ENCODE measurements at regions not wholly inside any gene's neighbourhood (a gene's known extent, or its start where the extent isn't known, plus 50 kb on each side); places are given as distances from the start of the nearest gene placed in this dataset.

DNA sequence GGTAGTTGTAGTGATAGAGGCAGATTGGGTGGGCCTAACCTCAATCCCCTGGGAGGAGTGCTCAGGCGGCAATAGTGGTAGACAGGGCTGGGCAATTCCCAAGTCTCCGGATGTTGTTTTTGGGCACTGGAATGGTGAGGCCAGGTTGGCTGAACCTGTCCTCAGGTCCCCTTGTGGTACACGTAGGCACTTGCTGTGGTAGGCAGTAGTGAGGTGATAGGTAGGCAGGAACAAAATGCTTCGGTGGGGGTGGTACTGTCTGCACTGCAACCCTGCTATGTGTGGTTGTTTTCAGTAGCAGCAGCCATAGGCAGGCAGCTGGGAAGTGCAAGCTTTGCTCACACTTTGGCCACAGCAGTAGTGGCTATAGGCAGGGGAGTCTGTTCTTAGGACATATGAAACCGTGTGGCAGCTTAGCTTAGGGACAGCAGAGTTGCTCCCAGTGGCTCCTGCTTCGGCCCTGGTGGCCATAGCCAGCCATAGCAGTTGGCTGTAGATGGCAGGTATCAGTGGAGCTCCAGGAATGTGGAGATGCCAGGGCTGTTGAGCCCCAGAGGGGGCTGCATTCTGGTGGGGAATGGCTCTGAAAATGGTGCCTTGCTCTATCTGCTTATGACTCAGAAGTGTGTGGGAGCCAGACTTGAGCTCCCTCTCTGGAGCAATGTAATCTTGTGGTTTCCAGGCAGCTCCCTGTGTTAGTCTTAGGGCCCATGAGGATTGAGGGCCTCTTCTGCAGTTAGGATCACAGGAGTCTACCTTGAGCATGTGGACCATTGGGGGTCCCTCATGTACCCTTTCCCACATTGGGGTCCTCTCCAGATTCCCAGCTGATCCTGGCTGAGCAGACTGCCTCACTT, 241.8 kb upstream of the BMP2 start:
- WGBS (ENCODE audit: insufficient coverage), result 65% methylated on average over 6 of the region's 6 CpGs
- no peak for ATAC-seq
- H3K27me3 Mint-ChIP-seq (ENCODE audit: low read depth in 2 of 2), result no peaks in the 10 kb centered on the region
- Histone ChIP-seq H3K4me3 (ENCODE audit: low read length) (no peak overlapping the region), H3K27me3 (ENCODE audit: control insufficient read depth, insufficient read depth, low read length) (no peaks in the 10 kb centered on the region), H3K4me1 (ENCODE audit: control insufficient read depth, insufficient read depth, low read length) (no peaks in the 10 kb centered on the region), H3K36me3 (ENCODE audit: control insufficient read depth, insufficient read depth, low read length) (no peaks in the 10 kb centered on the region), H3K27ac (ENCODE audit: low read length) (no peak overlapping the region), H3K9me3 (ENCODE audit: control insufficient read depth, insufficient read depth, low read length) (peaks cover 6% of the 10 kb centered on the region)
- no peak overlapping the region for H3K27ac Mint-ChIP-seq
- intact Hi-C loops (cut with micrococcal nuclease), result no loop called here
- peaks cover 8% of the 10 kb centered on the region for H3K36me3 Mint-ChIP-seq
- H3K4me1 Mint-ChIP-seq, result no peaks in the 10 kb centered on the region
- no peak overlapping the region for H3K4me3 Mint-ChIP-seq
- no peak for DNase-seq
- peaks cover 9 to 13% of the 10 kb centered on the region in 2 donors for H3K9me3 Mint-ChIP-seq
- TF ChIP-seq, protein P1, sequence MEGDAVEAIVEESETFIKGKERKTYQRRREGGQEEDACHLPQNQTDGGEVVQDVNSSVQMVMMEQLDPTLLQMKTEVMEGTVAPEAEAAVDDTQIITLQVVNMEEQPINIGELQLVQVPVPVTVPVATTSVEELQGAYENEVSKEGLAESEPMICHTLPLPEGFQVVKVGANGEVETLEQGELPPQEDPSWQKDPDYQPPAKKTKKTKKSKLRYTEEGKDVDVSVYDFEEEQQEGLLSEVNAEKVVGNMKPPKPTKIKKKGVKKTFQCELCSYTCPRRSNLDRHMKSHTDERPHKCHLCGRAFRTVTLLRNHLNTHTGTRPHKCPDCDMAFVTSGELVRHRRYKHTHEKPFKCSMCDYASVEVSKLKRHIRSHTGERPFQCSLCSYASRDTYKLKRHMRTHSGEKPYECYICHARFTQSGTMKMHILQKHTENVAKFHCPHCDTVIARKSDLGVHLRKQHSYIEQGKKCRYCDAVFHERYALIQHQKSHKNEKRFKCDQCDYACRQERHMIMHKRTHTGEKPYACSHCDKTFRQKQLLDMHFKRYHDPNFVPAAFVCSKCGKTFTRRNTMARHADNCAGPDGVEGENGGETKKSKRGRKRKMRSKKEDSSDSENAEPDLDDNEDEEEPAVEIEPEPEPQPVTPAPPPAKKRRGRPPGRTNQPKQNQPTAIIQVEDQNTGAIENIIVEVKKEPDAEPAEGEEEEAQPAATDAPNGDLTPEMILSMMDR (IDR thresholded peaks at IDR 0.05), result no peak

DNA sequence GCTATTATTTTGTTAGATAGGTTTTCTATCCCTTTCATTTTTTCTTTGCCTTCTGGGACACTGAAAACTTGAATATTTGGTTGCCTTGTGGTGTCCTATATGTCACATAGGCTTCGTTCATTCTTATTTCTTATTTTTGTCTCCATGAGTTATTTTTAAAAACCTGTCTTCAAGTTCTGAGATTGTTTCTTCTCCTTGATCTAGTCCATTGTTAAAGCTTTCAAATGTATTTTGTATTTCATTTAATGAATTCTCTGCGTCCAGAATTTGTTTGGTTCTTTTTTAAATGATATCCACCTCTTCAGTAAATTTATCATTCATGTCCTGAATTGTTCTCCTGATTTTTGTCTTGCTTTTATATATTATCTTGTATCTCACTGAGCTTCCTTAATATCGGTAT, 243.2 kb upstream of the BMP2 start:
- H3K27me3 ChIP-seq (ENCODE audit: control insufficient read depth, insufficient read depth, low read length), result no peaks in the 10 kb centered on the region
- intact Hi-C loops (cut with micrococcal nuclease), result no loop called here
- no peaks in the 10 kb centered on the region for H3K36me3 ChIP-seq (ENCODE audit: control insufficient read depth, insufficient read depth, low read length)
- H3K4me3 ChIP-seq (ENCODE audit: low read length), result no peak overlapping the region
- H3K4me1 ChIP-seq (ENCODE audit: control insufficient read depth, insufficient read depth, low read length), result no peaks in the 10 kb centered on the region
- 100% methylated on average over 1 of the region's 3 CpGs for WGBS (ENCODE audit: insufficient coverage)
- DNase-seq (no peak), ATAC-seq (no peak)
- TF ChIP-seq, protein P1 (IDR thresholded peaks at IDR 0.05), result no peak
- H3K27ac ChIP-seq (ENCODE audit: low read length), result no peak overlapping the region
- H3K9me3 ChIP-seq (ENCODE audit: control insufficient read depth, insufficient read depth, low read length), result peaks cover 6% of the 10 kb centered on the region
- no peaks in the 10 kb centered on the region for H3K4me1 Mint-ChIP-seq
- no peak overlapping the region for H3K27ac Mint-ChIP-seq
- no peaks in the 10 kb centered on the region for H3K27me3 Mint-ChIP-seq (ENCODE audit: low read depth in 2 of 2)
- peaks cover 9 to 13% of the 10 kb centered on the region in 2 donors for H3K9me3 Mint-ChIP-seq
- H3K4me3 Mint-ChIP-seq, result no peak overlapping the region
- peaks cover 8% of the 10 kb centered on the region for H3K36me3 Mint-ChIP-seq

DNA sequence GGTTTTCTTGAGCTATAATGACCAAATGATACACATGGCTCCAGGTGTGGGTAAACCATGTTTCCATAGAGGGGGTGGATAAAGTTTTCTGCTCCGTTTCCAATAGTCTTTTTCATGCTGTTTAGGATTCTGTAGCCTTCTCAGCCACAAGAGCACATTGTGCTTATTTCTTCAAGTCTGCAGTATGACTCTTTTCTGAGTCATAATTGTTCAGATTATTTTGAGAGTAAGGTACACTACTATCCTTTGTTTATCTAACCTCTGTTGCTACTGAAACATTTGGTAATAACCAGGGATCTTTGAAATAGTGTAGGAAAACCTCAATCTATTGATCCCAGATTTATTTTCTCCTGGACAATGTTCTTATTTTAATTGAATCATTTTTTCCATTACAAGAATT, 247.9 kb upstream of the BMP2 start:
- no peaks in the 10 kb centered on the region for H3K36me3 ChIP-seq (ENCODE audit: control insufficient read depth, insufficient read depth, low read length)
- Mint-ChIP-seq H3K4me1 (no peaks in the 10 kb centered on the region), H3K27me3 (ENCODE audit: low read depth in 2 of 2) (no peaks in the 10 kb centered on the region), H3K27ac (no peak overlapping the region), H3K36me3 (peaks cover 4% of the 10 kb centered on the region), H3K9me3 (peaks cover 6 to 13% of the 10 kb centered on the region in 2 donors), H3K4me3 (no peak overlapping the region)
- no peak for ATAC-seq
- DNase-seq, result no peak
- H3K27me3 ChIP-seq (ENCODE audit: control insufficient read depth, insufficient read depth, low read length), result no peaks in the 10 kb centered on the region
- no peaks in the 10 kb centered on the region for H3K9me3 ChIP-seq (ENCODE audit: control insufficient read depth, insufficient read depth, low read length)
- TF ChIP-seq, protein P1 (IDR thresholded peaks at IDR 0.05), result no peak
- intact Hi-C loops (cut with micrococcal nuclease), result no loop called here
- H3K4me3 ChIP-seq (ENCODE audit: low read length), result no peak overlapping the region
- WGBS (ENCODE audit: insufficient coverage), result 60% methylated on average over 1 of the region's 1 CpG
- no peak overlapping the region for H3K27ac ChIP-seq (ENCODE audit: low read length)
- no peaks in the 10 kb centered on the region for H3K4me1 ChIP-seq (ENCODE audit: control insufficient read depth, insufficient read depth, low read length)

GRCh38 chr20:6515261-6515660, 252.2 kb upstream of the BMP2 start:
- no peak overlapping the region for H3K4me3 Mint-ChIP-seq
- intact Hi-C loops (cut with micrococcal nuclease), result no loop called here
- H3K4me1 ChIP-seq (ENCODE audit: control insufficient read depth, insufficient read depth, low read length), result no peaks in the 10 kb centered on the region
- H3K4me3 ChIP-seq (ENCODE audit: low read length), result no peak overlapping the region
- TF ChIP-seq, protein P1 (IDR thresholded peaks at IDR 0.05), result no peak
- no peak overlapping the region for H3K27ac ChIP-seq (ENCODE audit: low read length)
- H3K27ac Mint-ChIP-seq, result no peak overlapping the region
- H3K4me1 Mint-ChIP-seq, result no peaks in the 10 kb centered on the region
- no peaks in the 10 kb centered on the region for H3K27me3 ChIP-seq (ENCODE audit: control insufficient read depth, insufficient read depth, low read length)
- WGBS (ENCODE audit: insufficient coverage), result no CpG with 5 or more reads among the region's 1 CpG
- no peaks in the 10 kb centered on the region for H3K36me3 Mint-ChIP-seq
- H3K9me3 Mint-ChIP-seq, result peaks cover 2 to 3% of the 10 kb centered on the region in 2 donors
- no peaks in the 10 kb centered on the region for H3K27me3 Mint-ChIP-seq (ENCODE audit: low read depth in 2 of 2)
- H3K9me3 ChIP-seq (ENCODE audit: control insufficient read depth, insufficient read depth, low read length), result no peaks in the 10 kb centered on the region
- H3K36me3 ChIP-seq (ENCODE audit: control insufficient read depth, insufficient read depth, low read length), result no peaks in the 10 kb centered on the region
- DNase-seq, result no peak
- no peak for ATAC-seq

Data from natural killer cell (primary cell).